ENCODE measurements at regions not wholly inside any gene's neighbourhood (a gene's known extent, or its start where the extent isn't known, plus 50 kb on each side); places are given as distances from the start of the nearest gene placed in this dataset.

GRCh38 chr1:234837713-234838112 is 227.7 kb upstream of the IRF2BP2 start:
- no peak for TF ChIP-seq CTCF (tag by site-specific recombination; IDR thresholded peaks at IDR 0.05)
- no peak for TF ChIP-seq ZNF138 (tag by site-specific recombination; IDR thresholded peaks at IDR 0.05; ENCODE audit: borderline replicate concordance)
- no peak for TF ChIP-seq YY1 (tag by site-specific recombination; IDR thresholded peaks at IDR 0.05)
- no peak for TF ChIP-seq ZNF530 (tag by site-specific recombination; IDR thresholded peaks at IDR 0.05; ENCODE audit: low read depth)
- TF ChIP-seq ZNF416 (tag by site-specific recombination; IDR thresholded peaks at IDR 0.05), result no peak
- TF ChIP-seq ZBTB26 (tag by site-specific recombination; optimal IDR thresholded peaks at IDR 0.05), result no peak
- TF ChIP-seq ZNF214 (tag by site-specific recombination; IDR thresholded peaks at IDR 0.05; ENCODE audit: borderline replicate concordance), result no peak

All from HEK293 (cell line).